Mucosa of descending colon (tissue), 3 donors: ENCODE measurements at regions not wholly inside any gene's neighbourhood (a gene's known extent, or its start where the extent isn't known, plus 50 kb on each side); places are given as distances from the start of the nearest gene placed in this dataset.

ENCODE experiments used
- ATAC-seq: fragments of 200-7000 bp; cut with Tn5 transposase; one replicate; pipeline ENCODE4 v1.9.1; 2020; ENCODE audit warnings: mild to moderate bottlenecking, moderate library complexity
- DNase-seq, 3 donors: peaks; one replicate each; pipeline ENCODE4 v3.0.0-alpha.2; 2020
- H3K36me3 ChIP-seq: fragments of 200-600 bp; one replicate; pipeline ENCODE4 v1.8.0; 2021; ENCODE audit warnings: low read depth, mild to moderate bottlenecking
- H3K4me1 ChIP-seq: fragments of 200-600 bp; one replicate; pipeline ENCODE4 v1.8.0; 2021; ENCODE audit warnings: low read depth, mild to moderate bottlenecking
- H3K4me3 ChIP-seq: fragments of 200-600 bp; one replicate; pipeline ENCODE4 v1.8.0; 2021; ENCODE audit warnings: mild to moderate bottlenecking
- H3K9me3 ChIP-seq: fragments of 200-600 bp; one replicate; pipeline ENCODE4 v1.8.0; 2021; ENCODE audit warnings: mild to moderate bottlenecking
- intact Hi-C, 2 donors: fragments of 100-400 bp; cut with DNase I in 1 of 2; cut with micrococcal nuclease in 1 of 2; formaldehyde crosslinking; loops; one replicate each; pipeline versions ENCODE4 v1.11.0 to v1.11.1; 2022; cut with DNase I, micrococcal nuclease
- TF ChIP-seq, protein P1 (sequence below): fragments of 200-600 bp; IDR thresholded peaks from one replicate; pipeline ENCODE4 v1.8.0; 2022; ENCODE audit warnings: antibody characterized with exemption, mild to moderate bottlenecking
- donor health status: DM: no; HTN: no; CAD: no; lungs with moderate emphysema.
- donor health status: DM: no; HTN: no; CAD: no.
- donor health status: DM: no; HTN: yes; CAD: no.

DNA sequence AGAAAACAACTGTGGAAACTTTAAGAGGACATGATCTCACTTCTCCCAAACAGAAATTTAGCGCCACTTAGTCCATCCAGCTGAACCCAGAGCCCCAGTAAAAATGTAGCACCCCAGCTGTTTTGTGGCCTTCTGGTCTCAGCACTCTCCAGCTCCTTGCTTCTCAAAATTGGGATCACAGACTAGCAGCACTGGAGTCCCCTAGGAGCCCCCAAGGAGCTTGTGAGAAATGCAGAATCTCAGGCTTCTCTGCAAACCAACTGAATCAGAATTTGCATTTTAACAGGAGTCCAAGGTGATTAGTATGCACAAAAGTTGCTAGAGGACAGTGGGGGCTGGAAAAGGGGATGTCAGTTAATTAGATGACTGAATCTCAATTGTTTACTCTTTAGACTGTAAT, 89.8 kb upstream of the FIBIN start:
- DNase-seq, result no peak

GRCh38 chr11:26904801-26905200, 89.1 kb upstream of the FIBIN start:
- no peak for DNase-seq
- no peaks in the 10 kb centered on the region for H3K36me3 ChIP-seq
- no peaks in the 10 kb centered on the region for H3K9me3 ChIP-seq
- intact Hi-C loops, result no loop called here
- H3K4me1 ChIP-seq, result no peaks in the 10 kb centered on the region
- H3K4me3 ChIP-seq, result no peak overlapping the region
- no peak for ATAC-seq
- TF ChIP-seq, protein P1, sequence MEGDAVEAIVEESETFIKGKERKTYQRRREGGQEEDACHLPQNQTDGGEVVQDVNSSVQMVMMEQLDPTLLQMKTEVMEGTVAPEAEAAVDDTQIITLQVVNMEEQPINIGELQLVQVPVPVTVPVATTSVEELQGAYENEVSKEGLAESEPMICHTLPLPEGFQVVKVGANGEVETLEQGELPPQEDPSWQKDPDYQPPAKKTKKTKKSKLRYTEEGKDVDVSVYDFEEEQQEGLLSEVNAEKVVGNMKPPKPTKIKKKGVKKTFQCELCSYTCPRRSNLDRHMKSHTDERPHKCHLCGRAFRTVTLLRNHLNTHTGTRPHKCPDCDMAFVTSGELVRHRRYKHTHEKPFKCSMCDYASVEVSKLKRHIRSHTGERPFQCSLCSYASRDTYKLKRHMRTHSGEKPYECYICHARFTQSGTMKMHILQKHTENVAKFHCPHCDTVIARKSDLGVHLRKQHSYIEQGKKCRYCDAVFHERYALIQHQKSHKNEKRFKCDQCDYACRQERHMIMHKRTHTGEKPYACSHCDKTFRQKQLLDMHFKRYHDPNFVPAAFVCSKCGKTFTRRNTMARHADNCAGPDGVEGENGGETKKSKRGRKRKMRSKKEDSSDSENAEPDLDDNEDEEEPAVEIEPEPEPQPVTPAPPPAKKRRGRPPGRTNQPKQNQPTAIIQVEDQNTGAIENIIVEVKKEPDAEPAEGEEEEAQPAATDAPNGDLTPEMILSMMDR, result no peak

More for the DNA sequence above, 89.8 kb upstream of the FIBIN start:
- H3K4me3 ChIP-seq, result no peak overlapping the region
- no peaks in the 10 kb centered on the region for H3K36me3 ChIP-seq
- intact Hi-C loops, result no loop called here
- no peaks in the 10 kb centered on the region for H3K9me3 ChIP-seq
- TF ChIP-seq, protein P1, result no peak
- no peak for ATAC-seq
- no peaks in the 10 kb centered on the region for H3K4me1 ChIP-seq

DNA sequence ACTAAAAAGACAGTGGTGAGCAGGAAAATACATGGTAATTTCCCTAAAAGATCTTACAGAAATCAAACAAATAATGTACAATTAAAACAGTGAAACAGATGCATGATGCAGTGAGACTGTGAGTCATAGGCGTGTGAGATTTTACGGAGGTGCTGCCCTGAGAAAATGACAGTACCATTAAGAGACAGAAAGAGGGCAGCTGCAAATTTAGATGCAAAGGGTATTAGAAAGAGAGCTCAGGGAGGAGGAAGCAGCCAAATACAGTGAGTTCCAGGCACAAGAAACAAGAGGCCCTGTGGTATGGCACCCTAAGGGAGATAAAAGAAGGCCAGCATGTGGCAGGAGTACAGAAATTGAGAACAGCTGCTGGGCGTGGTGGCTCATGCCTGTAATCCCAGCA, 88.5 kb upstream of the FIBIN start:
- Histone ChIP-seq H3K36me3 (no peaks in the 10 kb centered on the region), H3K9me3 (no peaks in the 10 kb centered on the region), H3K4me3 (no peak overlapping the region), H3K4me1 (no peaks in the 10 kb centered on the region)
- ATAC-seq (no peak), DNase-seq (no peak)
- TF ChIP-seq, protein P1, result no peak
- intact Hi-C loops, result no loop called here

GRCh38 chr11:26909515-26909914, 84.4 kb upstream of the FIBIN start:
- H3K4me1 ChIP-seq, result no peaks in the 10 kb centered on the region
- H3K36me3 ChIP-seq, result no peaks in the 10 kb centered on the region
- H3K4me3 ChIP-seq, result no peak overlapping the region
- intact Hi-C loops, result no loop called here
- DNase-seq (no peak), ATAC-seq (no peak)
- H3K9me3 ChIP-seq, result no peaks in the 10 kb centered on the region
- TF ChIP-seq, protein P1, result no peak

DNA sequence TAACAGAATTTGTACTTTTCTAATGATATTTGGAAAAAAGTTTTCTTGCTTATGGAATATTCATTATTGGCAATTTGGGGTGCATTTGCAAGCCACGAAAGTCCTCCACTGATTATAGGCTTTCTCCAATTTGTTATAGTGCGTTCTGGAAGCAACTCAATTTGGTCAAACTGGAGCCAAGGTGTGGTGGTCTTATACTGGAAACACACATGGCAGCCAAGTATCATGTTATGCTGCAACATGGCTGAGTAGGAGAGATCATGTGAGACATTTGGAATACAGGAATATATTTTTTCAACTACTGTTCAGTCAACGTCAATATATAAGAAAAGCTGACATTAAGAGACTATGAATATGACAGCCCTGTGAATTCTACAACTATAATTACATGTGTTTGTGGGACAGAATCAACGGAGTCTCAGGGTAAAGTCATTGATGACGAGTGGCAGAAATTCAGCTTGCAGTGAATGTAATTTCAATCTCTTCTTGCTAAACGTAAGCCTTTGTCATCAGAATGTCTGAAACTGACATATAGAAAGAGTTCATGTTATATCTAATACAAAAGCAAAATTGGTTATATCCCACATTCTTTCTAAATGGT, 83.8 kb upstream of the FIBIN start:
- intact Hi-C loops, result no loop called here
- Histone ChIP-seq H3K4me1 (no peaks in the 10 kb centered on the region), H3K9me3 (no peaks in the 10 kb centered on the region), H3K4me3 (no peak overlapping the region), H3K36me3 (no peaks in the 10 kb centered on the region)
- TF ChIP-seq, protein P1, result no peak
- DNase-seq (no peak), ATAC-seq (no peak)

- no peaks in the 10 kb centered on the region for H3K9me3 ChIP-seq
- no peaks in the 10 kb centered on the region for H3K36me3 ChIP-seq
- DNase-seq, result no peak
- no peaks in the 10 kb centered on the region for H3K4me1 ChIP-seq
- ATAC-seq, result no peak
- TF ChIP-seq, protein P1, result no peak
- intact Hi-C loops, result no loop called here
- no peak overlapping the region for H3K4me3 ChIP-seq
These were observed 78.9 kb upstream of the FIBIN start for GRCh38 chr11:26914968-26915367.
